Fibroblast of lung (primary cell): ENCODE measurements at regions not wholly inside any gene's neighbourhood (a gene's known extent, or its start where the extent isn't known, plus 50 kb on each side); places are given as distances from the start of the nearest gene placed in this dataset.

Source experiments
- EZH2 ChIP-seq: IDR thresholded peaks from 2 replicates; pipeline ENCODE4 v1.5.1; 2012; ENCODE audit warnings: low read length, control low read depth, mild to moderate bottlenecking; ENCODE audit errors: missing control alignments
- TF ChIP-seq, protein P1 (sequence below), 2 donors: IDR thresholded peaks in 1 of 2; conservative IDR thresholded peaks in 1 of 2; 1 replicate in 1 of 2; 2 replicates in 1 of 2; pipeline ENCODE4 v1.5.1; 2011 to 2012; ENCODE audit warnings: low read length in 2 of 2, control low read depth in 1 of 2, inconsistent platforms in 1 of 2, low read depth in 1 of 2, mild to moderate bottlenecking in 1 of 2

DNA sequence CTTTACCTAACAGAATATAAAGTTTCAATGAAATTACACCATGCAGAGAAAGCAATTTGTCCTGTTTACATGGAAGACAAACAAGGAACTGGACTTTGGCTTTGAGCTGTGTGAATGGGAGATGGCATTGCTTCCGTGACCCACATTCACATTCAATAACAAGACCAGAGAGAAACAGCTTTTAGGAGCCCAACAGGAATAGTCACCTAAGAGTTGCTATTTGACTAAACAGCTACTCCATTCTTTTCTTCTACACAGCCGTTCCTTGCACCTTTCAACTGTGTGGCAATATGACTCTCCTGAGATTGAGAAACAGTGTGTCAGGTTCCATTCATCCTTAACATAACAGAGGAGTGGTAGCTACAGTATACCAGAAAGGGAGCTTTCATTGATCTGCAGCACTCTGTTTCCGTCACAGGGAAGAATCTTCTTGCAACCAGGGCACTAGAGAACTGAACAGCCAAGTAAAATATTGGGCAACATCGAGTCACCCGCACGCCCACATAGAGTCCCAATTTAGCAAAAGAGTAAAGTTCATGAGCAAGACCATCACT is 355.1 kb downstream of the HAO1 start:
- TF ChIP-seq, protein P1, sequence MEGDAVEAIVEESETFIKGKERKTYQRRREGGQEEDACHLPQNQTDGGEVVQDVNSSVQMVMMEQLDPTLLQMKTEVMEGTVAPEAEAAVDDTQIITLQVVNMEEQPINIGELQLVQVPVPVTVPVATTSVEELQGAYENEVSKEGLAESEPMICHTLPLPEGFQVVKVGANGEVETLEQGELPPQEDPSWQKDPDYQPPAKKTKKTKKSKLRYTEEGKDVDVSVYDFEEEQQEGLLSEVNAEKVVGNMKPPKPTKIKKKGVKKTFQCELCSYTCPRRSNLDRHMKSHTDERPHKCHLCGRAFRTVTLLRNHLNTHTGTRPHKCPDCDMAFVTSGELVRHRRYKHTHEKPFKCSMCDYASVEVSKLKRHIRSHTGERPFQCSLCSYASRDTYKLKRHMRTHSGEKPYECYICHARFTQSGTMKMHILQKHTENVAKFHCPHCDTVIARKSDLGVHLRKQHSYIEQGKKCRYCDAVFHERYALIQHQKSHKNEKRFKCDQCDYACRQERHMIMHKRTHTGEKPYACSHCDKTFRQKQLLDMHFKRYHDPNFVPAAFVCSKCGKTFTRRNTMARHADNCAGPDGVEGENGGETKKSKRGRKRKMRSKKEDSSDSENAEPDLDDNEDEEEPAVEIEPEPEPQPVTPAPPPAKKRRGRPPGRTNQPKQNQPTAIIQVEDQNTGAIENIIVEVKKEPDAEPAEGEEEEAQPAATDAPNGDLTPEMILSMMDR (conservative IDR thresholded peaks at IDR 0.05 in 1 of 2, IDR thresholded peaks at IDR 0.05 in 1 of 2; ENCODE audit: low read depth in 1 of 2, low read length in 2 of 2) = no peak
- TF ChIP-seq EZH2 = no peak
